GM12873 (cell line): ENCODE measurements at regions not wholly inside any gene's neighbourhood (a gene's known extent, or its start where the extent isn't known, plus 50 kb on each side); places are given as distances from the start of the nearest gene placed in this dataset.

Experiments
- TF ChIP-seq, protein P1 (sequence below): IDR thresholded peaks from 2 replicates; pipeline ENCODE4 v1.5.1; 2012; ENCODE audit warnings: low read depth, mild to moderate bottlenecking, moderate library complexity, low read length, control low read depth; ENCODE audit not compliant: insufficient read depth; ENCODE audit errors: missing control alignments

DNA sequence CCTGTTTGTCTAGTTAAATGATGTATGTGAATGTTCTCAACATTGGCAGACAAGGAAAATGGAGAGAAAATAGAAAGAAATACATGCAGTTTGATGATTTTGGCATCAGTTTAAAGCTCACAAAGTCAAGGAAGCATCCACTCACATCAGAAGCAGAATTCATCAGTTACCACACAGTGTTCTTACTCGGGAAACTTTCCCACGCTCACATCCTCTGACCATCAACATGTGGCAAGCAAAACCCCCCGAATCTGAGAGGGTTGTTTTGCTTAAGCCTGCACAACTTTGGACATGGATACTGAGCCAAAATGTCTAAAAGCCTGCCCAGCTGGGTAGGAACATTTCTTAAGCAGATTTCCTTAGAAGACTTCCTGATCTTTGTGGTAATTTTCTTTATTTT, 407.6 kb downstream of the ANKRD50 start:
- TF ChIP-seq, protein P1, sequence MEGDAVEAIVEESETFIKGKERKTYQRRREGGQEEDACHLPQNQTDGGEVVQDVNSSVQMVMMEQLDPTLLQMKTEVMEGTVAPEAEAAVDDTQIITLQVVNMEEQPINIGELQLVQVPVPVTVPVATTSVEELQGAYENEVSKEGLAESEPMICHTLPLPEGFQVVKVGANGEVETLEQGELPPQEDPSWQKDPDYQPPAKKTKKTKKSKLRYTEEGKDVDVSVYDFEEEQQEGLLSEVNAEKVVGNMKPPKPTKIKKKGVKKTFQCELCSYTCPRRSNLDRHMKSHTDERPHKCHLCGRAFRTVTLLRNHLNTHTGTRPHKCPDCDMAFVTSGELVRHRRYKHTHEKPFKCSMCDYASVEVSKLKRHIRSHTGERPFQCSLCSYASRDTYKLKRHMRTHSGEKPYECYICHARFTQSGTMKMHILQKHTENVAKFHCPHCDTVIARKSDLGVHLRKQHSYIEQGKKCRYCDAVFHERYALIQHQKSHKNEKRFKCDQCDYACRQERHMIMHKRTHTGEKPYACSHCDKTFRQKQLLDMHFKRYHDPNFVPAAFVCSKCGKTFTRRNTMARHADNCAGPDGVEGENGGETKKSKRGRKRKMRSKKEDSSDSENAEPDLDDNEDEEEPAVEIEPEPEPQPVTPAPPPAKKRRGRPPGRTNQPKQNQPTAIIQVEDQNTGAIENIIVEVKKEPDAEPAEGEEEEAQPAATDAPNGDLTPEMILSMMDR, result no peak

- TF ChIP-seq, protein P1, result no peak
Observed at GRCh38 chr4:124306352-124306751, 406.2 kb downstream of the ANKRD50 start.

DNA sequence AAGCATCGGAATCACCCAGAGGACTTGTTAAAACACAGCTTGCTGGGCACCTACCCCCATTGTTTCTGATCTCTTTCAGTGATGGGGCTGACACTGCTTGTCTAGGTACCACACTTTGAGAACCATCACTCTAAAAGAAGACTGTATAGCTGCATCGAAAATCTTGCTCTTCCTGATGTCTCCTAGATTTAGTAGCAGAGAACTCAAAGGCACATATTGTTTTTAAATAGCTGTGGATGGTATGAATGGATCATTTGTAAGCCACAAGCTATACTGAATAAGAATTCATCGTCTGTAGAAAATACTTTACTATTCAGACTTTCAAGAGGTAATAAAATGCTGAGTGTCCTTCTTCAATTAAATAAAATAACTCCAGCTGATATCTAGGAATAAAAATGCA, 405.4 kb downstream of the ANKRD50 start:
- TF ChIP-seq, protein P1, result no peak

GRCh38 chr4:124318292-124318691, 394.2 kb downstream of the ANKRD50 start:
- TF ChIP-seq, protein P1, result no peak

DNA sequence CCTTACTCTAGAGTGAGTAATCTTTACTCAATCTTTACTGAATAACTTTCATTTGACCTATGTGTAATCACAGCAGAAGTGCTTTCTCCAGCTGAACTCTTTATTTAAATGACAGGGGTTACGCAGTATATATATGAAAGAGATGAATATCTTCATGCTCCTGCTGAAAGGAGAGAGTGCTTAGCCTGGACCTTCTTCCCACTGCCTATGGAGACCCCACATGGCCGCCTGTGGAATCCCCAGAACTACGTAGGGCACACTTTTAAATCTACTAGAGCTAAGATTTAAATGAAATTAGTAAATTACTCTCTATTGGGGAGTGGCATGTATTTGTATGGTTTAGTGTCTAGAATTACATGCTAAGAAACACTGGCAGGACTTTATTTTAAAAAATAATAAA, 391.2 kb downstream of the ANKRD50 start:
- TF ChIP-seq, protein P1, result no peak

DNA sequence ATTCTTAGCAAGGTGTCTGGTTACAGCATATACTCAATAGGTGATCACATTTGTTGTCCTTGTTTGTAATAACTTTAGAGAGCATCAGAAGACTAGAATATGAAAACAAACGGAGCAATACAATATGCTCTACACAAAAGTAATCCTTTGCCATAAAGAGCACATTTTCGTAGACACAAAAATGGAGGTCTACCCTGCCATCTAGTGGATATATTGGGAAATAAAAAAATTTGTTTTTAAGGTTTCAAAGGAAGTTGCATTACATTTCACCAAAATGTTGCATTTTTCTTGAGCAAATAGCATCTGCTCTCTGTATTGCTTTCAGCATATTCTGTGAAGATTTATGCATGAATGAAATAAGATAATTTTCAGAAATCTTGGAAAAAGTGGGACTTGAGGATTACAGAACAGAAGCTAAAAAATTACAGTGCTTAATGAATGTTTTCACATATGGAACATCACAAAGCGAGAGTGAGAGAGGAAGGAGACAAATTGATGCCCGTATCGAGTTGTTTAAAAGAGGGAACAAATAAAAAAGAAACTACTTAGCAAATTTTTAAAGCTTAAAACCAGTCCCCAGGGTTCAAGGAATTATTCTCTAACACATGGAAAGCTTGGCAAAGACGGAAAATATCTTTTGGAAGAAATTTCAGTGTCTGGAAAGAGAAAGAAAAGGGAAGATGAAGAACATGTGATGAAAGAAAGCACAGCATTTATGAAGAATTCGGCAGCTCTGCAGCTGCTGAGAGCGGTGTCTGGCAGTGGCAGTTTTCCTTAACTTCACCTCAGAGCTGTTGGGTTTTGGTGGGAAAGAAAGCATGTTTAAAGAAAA, 390.1 kb downstream of the ANKRD50 start:
- TF ChIP-seq, protein P1, result peak; percentile 56

GRCh38 chr4:124325690-124326089, 386.8 kb downstream of the ANKRD50 start:
- TF ChIP-seq, protein P1, result no peak
